GM04503 (cell line): ENCODE measurements at regions not wholly inside any gene's neighbourhood (a gene's known extent, or its start where the extent isn't known, plus 50 kb on each side); places are given as distances from the start of the nearest gene placed in this dataset.
"Not testable (repeated sequence)": the region's sequence is repeated elsewhere in the genome, so short reads cannot be mapped to it uniquely, and the experiment has no call there.

Source experiments
- DNase-seq: peaks from one replicate; pipeline ENCODE4 v3.0.0-alpha.2; 2012; ENCODE audit warnings: low read depth

DNA sequence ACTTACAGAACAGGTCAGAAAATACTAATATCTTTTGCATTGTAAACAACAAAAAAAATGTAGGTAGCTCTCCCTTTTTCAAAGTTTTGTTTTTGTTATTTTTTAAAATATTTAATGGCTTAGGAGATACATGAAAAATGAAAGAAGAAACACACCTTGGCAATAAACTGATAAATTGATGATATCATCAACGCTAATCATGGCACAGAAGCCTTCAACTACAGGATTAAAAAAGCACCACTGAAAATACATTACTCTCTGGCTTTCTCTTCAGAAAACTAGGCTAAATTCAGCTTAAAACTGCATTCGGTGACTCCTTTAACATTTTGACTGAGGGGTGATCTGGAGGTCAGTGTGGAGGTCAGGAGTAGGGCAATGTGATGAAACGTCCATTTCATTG is 1018.8 kb upstream of the FANCL start:
- no peak for DNase-seq

DNA sequence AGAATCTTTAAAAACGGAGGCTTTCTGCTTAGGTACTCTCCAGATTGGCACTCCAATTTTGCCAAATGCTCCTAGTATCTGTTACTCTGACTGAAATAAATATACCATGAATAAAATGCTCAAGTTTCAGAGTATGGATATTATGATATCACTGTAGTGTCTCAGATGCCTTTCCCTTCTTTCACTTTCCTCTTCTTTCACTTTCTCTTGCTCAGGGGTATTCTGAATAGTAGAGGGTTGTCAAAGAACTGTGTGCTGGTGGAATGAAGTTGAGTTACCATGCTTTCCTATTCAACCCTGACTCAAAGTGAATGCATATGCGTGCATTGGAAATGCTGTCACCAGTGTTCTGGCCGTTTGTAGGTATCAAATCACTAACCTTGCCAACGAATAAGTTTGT is 1015.2 kb upstream of the FANCL start:
- no peak for DNase-seq

DNA sequence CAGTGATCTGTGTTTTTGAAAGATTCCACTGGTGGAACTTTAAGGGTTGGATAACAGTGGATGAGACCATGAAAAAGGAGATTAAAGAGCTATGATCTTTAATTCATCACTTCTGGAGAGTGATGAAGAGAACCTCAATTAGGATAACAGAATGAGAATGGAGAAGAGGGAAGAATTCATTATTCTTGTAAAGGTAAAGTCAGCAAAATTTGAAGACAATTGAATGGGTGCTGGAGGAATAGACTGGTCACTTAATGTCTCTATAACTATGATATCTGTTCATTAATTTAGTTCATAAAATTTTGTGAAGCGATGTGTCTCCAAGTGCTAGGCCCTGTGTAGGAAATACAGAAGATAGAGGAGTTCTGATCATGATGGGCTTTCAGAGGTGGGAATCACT is 1013.2 kb upstream of the FANCL start:
- DNase-seq: no peak

DNA sequence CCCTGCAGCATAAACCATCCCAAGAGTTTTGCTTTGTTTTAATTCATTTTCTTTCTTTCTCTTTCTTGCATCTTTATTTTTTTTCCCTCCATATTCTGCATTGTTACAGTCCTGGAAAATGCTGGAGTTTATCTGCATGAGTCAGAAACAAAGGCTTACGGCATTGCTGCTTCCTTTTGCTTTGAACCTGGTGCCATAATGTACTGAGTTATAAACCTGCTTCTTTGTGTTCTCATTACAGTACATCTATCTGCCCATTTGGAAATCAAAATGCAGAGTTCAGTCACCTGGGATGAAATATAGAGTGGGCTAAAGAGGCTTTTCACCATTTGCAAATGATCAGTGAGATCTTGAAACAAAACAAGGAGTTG is 1009.2 kb upstream of the FANCL start:
- DNase-seq: no peak

DNA sequence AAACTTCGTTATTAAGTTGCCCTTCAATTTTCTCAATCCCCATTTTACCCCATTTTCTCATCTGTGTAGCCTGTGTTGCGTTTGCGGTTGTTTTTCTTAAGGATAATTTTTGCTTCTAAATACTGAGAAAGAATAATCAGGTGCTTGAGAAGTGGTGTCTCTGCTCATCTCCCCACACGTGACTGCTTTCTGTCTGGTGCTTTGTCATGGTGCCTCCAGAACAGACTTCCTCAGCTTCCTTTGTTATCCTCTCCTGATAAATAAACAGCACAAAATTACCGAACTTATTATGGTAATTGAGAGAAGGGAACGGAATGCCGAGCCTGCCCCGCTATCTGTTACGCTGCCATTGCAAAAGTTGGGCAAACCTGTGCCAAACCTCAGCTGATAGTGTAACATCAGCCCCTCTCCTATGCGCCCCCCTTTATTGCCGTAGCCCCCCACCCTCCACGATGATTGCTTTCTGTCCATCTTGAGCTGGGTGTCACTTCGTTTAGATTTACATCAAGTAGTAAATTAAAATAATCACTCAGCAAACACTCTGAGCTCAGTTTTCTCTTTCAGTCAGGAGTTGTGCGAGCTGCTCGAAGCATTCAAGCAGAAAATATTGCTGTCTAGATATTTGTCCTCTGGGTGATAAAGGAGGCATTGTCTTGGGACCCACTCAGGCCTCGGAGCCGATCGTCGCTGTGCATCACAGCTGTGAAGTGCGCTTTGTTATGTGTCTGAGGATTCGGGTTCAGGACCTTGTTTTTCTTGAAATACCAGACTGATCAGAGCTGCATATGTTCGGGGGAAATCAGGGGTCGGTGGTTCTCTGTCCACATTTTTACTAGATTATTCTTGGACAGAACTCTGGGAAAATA is 1008.5 kb upstream of the FANCL start:
- no peak for DNase-seq

DNA sequence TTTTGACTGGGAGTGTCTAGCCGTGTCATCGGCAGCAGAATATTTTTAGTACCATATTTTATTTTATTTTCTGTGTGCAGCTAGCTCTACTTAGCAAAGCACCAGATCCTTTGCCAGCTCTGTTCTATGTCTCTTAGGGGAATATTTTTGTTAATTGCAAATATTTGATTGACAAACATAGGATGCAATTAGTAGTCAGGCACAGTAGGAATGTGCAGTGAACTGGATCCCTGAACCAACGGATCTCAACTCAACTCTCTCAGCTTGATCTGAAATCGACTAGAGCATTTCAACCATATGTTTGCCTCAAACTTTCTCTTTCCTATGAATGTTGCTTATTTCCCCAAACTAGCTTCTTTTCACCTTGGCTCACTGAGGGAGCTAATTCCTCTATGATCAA is 998.0 kb upstream of the FANCL start:
- no peak for DNase-seq

DNA sequence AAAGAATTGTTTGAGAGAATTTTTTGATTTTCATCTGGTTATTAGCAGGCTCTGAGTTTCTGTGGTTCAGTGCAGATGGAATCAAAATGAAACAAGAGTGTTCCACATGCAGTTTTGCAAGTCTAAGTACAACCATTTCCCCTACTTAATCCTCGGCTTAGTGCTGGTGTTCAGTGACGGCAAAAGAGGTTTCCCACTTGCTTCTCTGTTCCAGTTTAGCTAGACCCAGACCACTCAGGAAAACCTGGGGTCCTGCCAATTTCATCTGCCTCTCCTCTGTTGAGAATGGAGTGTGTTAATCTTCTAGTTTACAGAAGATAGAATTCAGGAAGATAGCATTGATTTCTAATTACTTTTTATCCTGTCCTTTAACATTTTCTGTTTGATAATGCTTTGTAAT is 996.2 kb upstream of the FANCL start:
- no peak for DNase-seq

DNA sequence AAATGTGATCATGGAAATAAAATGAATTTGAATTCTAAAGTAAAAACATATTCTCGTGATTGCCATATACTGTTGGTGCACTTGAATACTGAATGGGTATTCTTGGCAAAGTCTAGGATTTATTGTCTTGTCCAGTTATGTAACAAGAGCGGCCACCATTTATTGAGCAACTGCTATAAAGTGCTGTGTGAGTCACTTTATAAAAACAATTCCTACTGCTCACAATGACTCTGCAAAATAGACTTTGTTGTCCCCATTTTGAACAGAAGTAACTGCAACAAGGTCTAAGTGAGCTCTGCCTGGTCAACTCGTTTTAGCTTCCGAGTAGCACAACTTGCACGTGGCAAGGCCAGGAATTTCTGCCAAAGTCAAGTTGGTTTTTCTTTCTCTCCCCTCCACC is 995.6 kb upstream of the FANCL start:
- peak; percentile 6 for DNase-seq

DNA sequence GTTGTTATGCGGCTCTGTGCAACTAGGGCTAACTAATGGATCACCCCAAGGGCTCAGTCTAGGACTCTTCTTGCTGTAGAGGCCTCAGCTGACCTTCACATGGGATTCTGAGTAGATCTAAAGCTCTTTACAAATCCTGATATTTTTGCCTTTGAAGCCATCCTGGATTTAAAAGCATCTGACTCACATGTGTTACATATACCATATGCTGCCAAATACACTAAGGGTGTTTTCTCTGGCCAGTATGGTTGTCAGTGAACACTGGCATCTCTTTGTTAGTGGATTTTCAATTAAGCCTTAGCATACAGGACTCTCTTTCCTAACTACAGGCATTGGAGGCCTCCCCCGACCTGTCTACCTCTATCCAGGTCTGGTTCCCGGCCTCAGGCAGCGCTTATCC is 992.8 kb upstream of the FANCL start:
- DNase-seq: no peak

DNA sequence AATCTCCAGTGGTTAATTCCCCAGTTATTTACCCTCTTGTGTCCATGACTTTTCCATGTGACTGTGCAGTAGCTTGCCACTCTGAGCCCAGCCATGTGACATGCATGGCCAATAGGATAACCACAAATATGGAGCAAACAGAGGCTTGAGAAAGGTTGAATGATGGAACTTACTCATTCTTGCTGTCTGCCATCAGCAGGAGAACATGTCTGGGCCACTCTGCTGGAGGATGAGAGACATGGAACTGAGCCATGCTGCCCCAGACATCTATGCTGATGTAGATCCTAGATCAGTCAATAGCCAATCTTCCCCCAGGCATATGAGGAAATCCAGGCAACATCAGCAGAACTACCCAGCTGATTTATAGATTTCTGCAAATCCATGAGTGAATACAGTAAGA is 992.3 kb upstream of the FANCL start:
- no peak for DNase-seq

DNA sequence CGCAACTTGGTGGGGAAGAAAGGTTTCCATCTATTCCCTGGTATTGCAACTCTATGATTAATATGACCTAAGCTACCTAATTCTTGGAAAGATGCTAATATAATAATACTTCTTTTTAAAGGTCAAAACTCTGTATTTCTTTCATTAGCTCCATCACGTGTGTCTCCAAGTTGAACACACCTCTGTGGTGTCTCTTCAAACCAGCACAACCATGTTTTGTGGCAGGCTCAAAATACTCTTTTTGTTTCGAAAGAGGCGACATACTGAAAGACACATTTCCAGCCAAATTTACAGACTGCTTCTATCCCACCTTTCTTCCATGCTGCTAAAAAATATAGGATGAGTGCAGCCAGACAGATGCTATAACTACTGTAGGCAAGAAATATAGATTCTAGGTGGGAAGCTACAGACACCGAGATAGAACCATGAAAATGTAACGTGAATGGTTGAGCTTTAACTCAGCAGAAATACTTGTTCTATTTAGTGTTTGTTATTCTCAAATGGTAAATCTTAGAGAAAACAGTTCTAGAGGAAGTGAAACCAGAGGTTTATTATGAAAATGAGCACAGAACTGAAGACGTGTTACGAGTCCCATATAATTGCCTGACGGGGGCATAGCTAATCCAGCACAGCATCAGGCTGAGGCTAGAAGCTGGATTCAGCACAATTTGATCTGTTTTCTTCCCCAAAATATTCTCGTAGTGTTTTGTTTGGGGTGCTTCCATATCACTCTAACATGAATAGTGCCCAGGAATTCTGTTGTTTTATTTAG is 991.5 kb upstream of the FANCL start:
- no peak for DNase-seq

DNA sequence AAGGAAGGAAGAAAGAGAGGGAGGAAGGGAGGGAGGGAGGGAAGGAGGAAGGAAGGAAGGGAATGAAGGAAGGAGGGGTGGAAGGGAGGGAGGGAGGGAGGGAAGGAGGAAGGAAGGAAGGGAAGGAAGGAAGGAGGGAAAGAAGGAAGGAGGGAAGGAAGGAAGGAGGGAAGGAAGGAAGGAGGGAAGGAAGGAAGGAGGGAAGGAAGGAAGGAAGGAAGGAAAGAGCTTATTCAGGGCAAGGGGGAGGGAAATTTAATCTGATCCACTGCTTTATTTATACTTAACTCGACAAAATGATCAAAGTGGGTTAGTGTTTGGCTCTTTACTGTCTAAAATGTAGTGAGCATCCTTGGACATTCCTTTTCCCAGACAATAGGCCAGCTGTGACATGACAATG is 985.2 kb upstream of the FANCL start:
- not testable (repeated sequence) for DNase-seq

DNA sequence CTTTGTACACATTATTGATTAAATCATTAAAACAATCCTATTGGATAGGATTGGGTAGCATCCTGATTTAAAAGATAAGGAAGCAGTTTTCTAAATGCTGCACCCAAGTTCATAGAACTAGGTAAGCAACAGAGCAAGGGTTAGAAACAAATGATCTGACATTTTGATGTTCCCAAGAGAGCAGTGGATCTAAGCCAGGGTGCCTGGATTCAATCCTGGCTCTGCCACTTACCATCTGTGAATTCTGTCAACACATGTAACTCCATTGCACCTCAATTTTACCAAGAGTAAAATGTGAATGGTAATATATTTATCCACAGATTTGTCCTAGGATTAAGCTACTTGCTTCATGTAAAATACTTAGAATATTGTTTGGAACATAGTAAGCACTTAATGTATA is 982.6 kb upstream of the FANCL start:
- DNase-seq: no peak

DNA sequence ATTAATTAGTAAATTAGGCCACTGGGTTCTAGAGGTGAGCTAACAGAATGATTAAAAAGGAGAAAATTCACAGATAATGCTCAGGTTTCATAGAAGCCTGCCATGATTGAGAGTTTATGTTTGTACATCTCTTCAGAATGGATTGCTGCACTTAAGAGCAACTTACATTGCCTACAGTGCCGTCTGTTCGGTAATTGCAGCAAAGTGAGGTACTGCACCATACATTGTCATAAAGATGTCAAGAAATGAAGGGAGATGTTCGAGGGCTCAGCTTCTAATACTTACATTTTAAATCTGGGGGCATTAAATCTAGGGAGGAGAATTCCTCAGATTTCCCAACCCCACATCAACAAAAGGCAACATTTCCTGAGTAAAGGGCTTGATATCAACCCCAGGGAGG is 976.2 kb upstream of the FANCL start:
- no peak for DNase-seq

DNA sequence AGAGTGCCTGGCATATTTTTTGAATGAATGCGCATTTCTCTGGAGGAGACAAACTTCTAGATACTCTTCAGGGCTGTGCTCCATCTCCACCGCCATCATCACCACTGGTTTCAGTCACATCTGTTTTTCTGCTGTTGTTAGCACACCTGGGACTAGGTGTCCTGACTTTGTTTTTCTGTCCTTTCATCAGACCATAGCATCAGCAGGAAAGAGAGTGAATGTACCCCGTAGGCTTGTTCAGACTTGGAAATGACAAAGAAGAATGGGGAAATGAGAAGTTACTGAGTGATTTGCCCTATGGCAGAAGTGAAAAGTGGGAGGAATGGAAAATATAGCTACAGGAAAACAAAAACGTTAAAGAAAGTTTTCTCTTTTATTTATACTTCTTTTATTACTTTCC is 965.2 kb upstream of the FANCL start:
- no peak for DNase-seq

DNA sequence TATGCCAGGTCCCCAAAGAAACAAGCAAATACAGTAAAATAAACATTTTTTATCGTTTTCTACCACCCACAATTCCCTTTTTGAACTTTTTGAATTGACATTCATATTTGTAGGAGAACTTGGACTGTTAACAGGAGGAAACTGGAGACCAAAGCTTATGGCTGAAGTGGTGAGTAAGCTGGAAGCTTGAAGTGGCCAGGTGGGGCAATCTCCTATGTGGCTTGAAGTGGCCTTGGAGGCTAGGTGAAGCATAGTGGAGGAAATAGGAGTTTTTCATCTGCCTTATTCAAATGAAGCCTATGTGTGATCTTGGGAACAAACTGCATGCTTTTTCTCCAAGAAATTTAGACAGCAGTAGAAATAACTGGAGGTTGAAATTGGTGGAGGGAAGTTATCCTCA is 962.9 kb upstream of the FANCL start:
- no peak for DNase-seq

DNA sequence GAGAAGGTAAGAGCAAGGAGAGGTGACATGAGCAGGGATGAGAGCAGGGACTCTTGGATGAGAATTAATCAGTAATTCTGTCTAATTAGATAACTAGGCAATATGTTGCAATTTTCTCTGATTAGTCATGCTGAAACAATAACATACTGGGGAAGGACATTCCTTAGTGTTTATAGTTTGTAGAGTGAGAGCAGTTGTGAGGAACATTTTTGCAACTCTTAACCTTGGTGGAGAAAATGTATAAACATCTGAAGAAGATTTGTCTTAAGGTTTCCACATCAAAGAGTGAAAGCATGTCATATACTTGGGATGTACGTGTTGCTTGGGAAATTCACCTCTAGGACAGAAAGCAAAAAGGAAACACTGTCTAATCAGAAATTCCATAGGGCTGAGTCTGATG is 955.4 kb upstream of the FANCL start:
- no peak for DNase-seq

DNA sequence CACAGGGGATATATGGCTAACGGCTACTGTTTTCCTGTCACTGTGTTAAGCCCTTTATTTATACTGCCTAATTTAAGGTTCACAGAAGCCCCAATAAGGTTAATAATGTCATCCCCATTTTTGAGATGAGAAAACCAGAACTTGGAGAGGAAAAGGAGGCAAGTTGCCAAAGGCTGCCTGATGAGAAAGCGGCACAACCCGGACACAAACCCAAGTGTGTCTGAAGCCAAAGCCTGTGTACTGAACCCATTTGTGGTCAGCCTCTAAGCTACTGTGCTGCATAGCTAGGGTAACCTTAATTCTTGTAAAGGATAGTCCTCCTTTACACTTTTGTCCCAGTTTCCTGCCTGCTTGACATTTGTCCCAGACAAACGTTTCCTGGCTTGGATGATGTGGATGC is 954.7 kb upstream of the FANCL start:
- DNase-seq: no peak

DNA sequence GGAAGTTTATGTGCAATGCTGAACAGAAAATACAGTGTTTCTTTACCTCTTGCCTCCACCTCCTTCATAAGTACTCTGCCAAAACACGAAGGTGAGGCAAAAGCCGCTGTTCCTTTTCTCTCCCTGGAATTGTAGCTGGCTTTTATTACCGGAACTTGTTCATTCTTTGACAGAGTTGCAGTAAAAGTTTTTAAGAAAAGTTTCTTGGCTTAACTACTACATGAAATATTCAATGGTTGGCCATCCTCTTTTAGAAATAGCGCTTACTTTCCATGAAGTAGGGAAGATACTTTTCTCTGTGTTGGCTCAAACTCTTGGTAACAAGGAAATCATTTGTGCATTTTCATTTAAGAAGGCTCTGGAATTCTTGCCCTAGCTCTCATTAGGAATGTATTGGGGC is 950.7 kb upstream of the FANCL start:
- no peak for DNase-seq

DNA sequence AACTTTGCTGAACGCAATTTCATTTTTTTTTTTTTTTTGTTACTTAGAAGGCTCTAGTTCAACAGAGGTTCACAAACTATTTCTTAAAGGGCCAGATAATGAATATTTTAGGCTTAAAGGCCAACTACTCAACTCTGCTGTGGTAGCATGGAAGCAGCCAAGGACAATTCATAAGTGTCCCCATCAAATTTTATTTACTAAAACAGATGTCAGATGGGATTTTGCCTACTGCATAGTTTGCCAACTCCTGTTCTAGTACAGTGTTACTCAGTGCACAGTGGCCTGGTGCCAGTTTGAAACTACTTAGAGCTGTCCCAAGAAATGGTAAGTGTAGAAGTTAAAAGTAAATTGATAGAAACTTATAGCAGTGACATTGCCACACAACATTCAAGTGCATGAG is 949.4 kb upstream of the FANCL start:
- no peak for DNase-seq

DNA sequence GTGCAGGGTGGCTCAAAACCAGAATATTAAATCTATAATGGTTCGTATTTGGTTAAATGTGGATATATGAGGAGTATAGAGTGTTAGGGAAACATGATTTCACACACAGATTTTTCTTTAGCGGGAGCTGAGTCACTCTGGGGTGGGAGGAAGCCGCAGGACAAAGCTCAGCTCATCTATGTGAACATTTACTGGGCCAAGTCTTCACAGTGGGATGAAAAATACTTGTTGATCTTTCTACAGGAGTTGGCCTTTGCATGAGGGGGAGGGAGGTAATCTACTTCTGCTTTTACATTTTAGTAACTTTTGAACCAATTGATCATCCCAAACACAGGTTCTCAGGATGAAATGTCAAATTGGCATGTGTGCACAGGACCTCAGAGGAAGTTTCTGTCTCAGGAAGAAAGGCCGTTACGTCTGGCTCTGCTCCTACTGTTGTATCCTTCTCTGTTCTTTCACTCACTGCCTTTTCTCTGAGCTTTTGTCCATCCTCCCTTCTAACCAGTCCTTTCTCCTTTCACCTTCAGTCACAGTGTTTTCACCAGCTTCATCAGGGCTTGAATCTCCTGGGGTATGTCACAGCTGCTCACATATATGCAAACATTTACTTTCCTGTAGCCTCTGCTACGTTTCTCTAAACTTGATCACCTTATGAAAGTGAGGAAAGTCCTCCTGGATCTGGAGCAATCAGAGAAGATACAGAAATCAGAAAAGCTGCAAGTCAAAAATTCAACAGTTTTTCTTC is 943.3 kb upstream of the FANCL start:
- DNase-seq: no peak

DNA sequence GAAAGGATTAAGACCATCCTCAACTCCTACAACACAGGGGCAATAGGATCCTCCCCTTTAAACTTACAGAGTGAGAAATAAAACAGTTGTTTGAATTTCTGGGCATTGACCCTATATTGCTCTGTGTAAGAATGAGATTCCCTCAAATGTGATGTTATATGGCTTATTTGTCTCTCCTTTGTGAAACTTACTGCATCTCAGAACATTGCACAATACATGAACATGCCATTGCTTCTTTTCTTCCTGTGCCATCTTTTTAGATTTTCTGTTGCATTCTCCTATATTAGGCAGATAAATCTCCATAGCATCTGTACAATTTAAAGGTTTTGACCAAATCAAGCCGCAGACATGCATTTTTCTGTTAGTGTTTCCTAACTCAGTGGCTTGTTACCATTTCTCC is 941.9 kb upstream of the FANCL start:
- DNase-seq: no peak

DNA sequence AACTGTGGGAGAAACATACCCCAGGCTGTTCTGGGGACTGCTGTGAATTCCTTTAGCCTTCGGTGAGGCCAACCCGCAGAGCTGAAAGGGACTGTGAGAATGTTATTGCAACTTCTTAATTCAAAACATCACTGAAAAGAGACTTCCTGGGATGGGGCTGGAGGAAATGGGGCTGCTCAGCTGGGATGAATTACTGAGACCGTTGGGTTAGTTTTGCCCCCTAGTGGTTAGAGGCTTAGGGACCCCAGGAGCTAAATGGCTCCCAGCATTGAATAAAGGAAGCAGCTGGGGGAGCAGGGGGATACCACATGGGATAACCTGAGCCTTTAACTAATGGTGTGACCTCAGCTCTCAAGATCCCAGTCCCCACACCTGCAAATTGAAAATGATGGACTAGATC is 941.1 kb upstream of the FANCL start:
- peak; percentile 2 for DNase-seq
